NCI-H1092 treated with DMSO at 0.1 percent for 48 hours (cell line): ENCODE measurements at regions not wholly inside any gene's neighbourhood (a gene's known extent, or its start where the extent isn't known, plus 50 kb on each side); places are given as distances from the start of the nearest gene placed in this dataset.
"Not testable (repeated sequence)": the region's sequence is repeated elsewhere in the genome, so short reads cannot be mapped to it uniquely, and the experiment has no call there.

Source experiments
- DNase-seq: peaks from one replicate; lab custom pipeline; 2025; lab: John Stamatoyannopoulos, UW

GRCh38 chr2:153532140-153532539 lies 53.6 kb upstream of the RPRM start:
- no peak for DNase-seq

GRCh38 chr2:153533803-153534202 lies 55.2 kb upstream of the RPRM start:
- not testable (repeated sequence) for DNase-seq

GRCh38 chr2:153534590-153534989 lies 56.0 kb upstream of the RPRM start:
- DNase-seq: not testable (repeated sequence)

- no peak for DNase-seq
Measured at GRCh38 chr2:153536115-153536514, 57.6 kb upstream of the RPRM start.

- not testable (repeated sequence) for DNase-seq
Measured at GRCh38 chr2:153538102-153538501, 59.5 kb upstream of the RPRM start.

GRCh38 chr2:153543635-153544071 lies 65.1 kb upstream of the RPRM start:
- peak; percentile 27 for DNase-seq

GRCh38 chr2:153546358-153546757 lies 67.8 kb upstream of the RPRM start:
- DNase-seq: no peak

GRCh38 chr2:153548536-153548935 lies 70.0 kb upstream of the RPRM start:
- DNase-seq: no peak

- DNase-seq: no peak
Measured at GRCh38 chr2:153551698-153552097, 73.1 kb upstream of the RPRM start.

- no peak for DNase-seq
Measured at GRCh38 chr2:153557211-153557610, 78.6 kb upstream of the RPRM start.

GRCh38 chr2:153557714-153558113 lies 79.2 kb upstream of the RPRM start:
- no peak for DNase-seq

GRCh38 chr2:153558247-153558646 lies 79.7 kb upstream of the RPRM start:
- no peak for DNase-seq

- DNase-seq: no peak
Measured at GRCh38 chr2:153567367-153567766, 88.8 kb upstream of the RPRM start.

- DNase-seq: no peak
Measured at GRCh38 chr2:153568105-153568504, 89.5 kb upstream of the RPRM start.

- no peak for DNase-seq
Measured at GRCh38 chr2:153575171-153575853, 96.8 kb upstream of the RPRM start.

GRCh38 chr2:153584244-153584643 lies 105.7 kb upstream of the RPRM start:
- no peak for DNase-seq

- no peak for DNase-seq
Measured at GRCh38 chr2:153588408-153588807, 109.8 kb upstream of the RPRM start.

- DNase-seq: no peak
Measured at GRCh38 chr2:153589586-153589985, 111.0 kb upstream of the RPRM start.

GRCh38 chr2:153593086-153593485 lies 114.5 kb upstream of the RPRM start:
- not testable (repeated sequence) for DNase-seq

GRCh38 chr2:153595939-153596338 lies 117.4 kb upstream of the RPRM start:
- peak; percentile 85 for DNase-seq

GRCh38 chr2:153601812-153602211 lies 123.2 kb upstream of the RPRM start:
- peak; percentile 48 for DNase-seq

GRCh38 chr2:153604133-153604532 lies 125.6 kb upstream of the RPRM start:
- DNase-seq: no peak

- DNase-seq: no peak
Measured at GRCh38 chr2:153606623-153607022, 128.1 kb upstream of the RPRM start.

GRCh38 chr2:153622285-153622684 lies 143.7 kb upstream of the RPRM start:
- no peak for DNase-seq
